ENCODE measurements at regions not wholly inside any gene's neighbourhood (a gene's known extent, or its start where the extent isn't known, plus 50 kb on each side); places are given as distances from the start of the nearest gene placed in this dataset.
"Not testable (repeated sequence)": the region's sequence is repeated elsewhere in the genome, so short reads cannot be mapped to it uniquely, and the experiment has no call there.

DNA sequence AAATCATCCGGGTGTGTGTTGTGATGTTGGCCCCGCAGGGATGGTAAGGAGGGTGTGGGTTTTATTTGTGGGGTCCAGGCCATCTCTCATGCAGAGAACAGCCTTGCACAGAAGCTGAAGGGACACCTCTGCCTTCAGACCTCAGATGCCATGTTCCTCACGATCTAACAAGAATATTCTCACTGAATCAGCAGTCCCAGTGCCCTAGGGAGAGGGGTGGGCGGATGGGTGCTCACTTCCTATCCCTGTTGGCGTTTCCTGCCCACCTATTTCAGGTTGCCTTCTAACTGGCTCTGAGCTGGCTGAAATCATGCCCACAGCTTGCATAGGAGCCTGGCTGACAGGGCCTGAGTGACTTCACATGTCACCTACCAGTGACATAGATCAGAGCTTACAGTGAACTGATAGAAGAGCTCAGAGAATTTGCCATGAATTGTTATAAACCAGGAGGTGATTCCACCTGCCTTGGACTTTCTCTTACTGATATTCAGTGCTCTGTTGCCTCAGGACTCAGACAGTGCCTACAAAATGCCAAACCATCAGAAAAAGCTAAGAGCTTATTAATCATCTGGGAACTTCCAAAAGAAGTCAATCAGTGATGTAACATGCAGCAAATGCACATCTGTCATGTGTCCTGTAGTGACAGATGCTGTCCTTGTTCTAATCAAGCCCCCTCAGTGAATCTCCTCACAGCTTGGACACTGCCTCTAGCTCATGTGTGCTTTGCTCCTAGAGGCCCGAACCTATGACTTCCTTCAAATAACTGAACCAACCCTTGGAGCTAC is 186.8 kb upstream of the ADRA1D start:
- no peak for DNase-seq (ENCODE audit: low read depth)

DNA sequence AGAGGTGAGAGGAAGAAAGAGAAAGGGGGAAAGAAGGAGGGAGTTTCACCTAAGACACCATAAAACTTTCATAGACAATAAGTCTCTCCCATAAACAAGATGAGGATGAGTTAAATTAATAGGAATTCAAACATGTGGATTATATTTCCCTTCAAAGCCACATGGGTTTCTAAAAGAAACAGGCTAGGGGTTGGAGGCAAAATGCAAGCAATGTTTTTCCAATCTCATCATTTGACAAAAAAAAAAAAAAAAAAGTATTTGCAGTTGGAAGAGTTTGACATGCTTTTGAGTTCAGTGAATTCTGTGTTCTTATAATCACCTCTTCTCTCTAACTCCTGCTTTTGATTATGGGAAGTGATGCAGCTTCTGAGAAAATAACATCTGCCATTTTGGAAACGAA is 186.1 kb upstream of the ADRA1D start:
- peak; percentile 52 for DNase-seq (ENCODE audit: low read depth)

DNA sequence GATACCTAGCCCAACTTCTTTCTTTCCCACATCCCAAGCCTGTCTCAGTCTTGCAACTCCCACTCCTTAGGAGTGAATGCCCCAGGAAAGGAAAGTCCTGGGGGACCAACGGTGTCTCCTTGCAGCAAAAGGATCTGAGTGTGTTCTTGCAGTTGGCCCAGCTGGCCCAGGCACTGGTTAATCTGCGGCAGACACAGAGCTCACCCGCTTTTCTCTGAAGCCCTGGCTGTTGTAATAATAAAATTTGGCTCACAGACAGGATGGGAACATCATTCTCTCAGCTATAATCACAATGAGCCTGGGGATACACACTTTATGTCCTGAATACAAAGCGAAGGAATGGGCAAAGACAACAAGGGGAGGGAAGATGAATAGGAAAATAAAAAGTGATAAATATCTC is 185.6 kb upstream of the ADRA1D start:
- no peak for DNase-seq (ENCODE audit: low read depth)

DNA sequence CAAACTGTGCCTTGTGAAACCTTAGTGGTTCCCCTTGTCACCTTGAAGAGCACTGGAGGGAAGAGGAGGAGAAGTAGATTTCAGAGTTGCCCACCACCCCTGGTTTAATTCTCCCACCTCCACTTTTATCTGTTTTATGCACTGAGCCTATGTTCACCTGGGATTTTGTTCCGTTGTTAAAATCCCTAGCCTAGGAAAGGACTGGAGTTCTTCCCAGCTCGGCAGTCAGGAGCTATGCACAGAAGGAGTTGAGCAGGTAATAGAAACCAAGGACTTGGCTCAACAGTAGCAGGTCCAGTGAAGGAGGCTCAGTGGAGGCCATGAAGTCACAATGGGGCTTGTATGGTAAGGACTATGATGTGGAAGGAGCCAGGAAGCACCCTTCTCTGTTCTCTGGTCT is 182.4 kb upstream of the ADRA1D start:
- DNase-seq (ENCODE audit: low read depth), result no peak

DNA sequence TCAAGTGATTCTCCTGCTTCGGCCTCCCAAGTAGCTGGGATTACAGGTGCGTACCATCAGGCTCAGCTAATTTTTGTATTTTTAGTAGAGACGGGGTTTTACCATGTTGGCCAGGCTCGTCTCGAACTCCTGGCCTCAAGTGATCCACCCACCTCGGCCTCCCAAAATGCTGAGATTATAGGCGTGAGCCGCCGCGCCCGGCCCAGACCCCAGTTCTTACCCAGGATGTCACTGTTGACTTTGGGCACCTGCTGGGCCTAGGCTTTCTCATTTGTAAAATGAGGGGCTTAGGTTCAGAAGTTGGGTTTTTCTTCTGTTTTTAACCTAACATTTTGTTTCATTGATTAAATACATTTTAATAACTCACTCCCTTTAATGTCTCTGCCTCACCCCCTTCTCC is 181.7 kb upstream of the ADRA1D start:
- DNase-seq (ENCODE audit: low read depth), result not testable (repeated sequence)

DNA sequence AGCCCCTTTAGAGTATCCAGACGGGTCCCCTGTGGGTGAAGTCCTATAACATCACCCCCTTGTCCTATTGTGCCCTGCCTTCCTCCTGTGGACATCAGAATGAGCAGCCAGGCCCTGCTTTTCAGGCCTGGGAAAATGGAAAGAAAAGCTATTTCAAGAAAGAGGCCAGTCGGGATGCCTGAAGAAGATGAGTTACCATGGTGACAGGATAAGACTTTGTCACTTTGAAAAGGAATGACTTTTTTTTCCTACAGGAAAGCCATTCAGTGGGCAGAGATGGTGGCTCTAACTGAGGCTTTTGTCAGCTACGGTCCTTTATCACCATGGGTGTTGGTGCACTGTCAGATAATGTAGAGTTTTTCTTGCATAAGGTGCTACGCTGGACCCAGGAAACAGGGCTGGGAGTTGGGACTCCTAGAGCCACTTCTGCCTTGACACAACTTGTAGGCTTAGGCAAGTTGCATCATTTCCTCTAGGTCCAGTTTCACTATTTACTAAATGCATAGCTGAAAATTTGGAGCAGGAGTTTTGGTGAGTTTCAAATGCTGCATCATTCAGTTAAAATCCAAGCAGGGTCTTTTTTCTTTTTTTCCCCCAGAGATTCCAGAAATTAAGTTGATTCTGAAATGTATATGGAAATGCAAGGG is 179.0 kb upstream of the ADRA1D start:
- no peak for DNase-seq (ENCODE audit: low read depth)

DNA sequence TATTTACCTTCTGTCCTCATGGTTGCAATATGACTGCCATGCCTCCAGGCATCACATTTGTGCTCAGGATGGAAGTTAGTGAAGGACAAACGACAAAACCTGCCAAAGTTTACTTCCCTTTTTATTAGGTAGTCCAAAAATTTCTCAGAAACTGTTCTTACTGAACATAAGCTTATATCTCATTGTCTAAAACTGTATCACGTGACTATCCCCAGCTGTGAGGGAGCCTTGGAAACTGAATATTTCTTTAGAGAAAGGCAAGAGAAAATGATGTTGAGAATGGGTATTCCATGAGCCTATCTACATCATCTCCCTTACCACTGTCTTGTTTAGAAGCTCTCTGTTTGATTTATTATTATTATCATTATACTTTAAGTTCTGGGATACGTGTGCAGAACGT is 169.1 kb upstream of the ADRA1D start:
- DNase-seq (ENCODE audit: low read depth), result no peak

DNA sequence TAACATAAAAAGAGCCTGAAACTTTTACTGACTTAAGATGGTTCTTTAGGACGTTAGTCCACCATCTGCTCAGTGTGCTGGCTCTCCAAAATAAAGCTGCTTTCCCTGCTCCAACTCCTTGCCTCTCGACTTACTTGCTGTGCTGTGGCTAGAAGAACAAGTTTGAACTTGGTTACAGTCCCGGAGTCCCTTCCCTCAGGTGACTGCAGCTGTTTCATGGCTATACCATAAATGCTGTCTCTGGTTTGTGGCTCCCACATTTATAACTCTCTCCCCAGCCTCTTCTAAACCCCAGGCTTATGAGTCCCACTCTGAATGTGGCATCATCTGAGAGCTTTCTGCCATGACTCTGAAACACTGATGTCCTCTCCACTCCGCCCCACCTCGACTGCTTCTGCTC is 166.2 kb upstream of the ADRA1D start:
- DNase-seq (ENCODE audit: low read depth), result no peak

DNA sequence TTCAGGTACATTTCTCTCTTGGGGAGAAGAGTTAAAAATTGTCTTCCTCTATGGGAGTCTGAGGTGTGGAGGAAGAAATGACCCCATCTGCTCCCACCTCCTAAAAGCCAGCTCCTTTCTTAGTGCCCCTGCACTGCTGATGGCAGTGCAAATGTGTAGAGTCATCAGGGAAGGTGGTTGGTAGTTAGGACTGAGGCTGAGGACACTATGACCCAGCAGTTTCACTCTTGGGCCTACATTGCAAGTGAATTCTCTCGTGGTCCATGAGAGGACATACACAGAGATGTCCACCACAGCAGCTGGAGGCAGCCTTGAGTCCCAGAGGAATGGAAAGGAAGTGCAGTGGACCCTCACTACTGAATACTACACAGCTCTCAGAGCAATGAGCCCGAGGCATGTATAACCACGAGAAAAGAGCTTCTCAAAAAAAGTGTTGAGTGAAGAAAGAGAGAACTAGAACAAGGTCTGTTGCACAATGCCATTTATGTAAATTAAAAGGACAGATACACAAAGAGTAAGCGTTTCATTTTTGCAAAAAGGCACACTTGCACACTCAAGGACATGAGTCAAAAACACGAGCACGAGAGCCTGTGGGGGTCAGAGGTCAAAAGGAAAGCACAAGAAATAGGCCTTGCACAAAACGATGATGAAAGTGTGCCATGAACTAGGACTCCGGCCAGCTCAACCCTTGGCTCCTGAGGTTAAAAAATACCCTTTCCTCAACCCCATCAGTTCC is 164.4 kb upstream of the ADRA1D start:
- no peak for DNase-seq (ENCODE audit: low read depth)

DNA sequence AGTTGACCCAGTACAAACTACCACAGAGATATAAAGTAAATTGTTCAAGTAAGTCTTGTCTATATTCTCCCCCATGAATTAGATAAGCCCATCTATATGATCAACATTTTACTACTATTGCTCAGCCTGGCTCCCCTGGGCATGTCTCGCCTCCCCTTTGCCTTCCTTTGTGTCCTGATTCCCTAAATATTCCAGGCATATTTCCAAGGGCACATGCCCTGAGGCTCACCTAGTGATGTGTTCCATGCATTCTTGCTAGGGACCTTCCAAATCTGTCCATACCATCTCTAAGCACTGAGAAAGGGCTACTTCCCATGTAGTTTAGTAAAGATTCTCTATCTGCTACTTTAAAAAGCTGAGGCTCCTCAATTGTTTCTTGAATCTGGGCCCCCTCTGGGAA is 163.1 kb upstream of the ADRA1D start:
- peak; percentile 69 for DNase-seq (ENCODE audit: low read depth)

DNA sequence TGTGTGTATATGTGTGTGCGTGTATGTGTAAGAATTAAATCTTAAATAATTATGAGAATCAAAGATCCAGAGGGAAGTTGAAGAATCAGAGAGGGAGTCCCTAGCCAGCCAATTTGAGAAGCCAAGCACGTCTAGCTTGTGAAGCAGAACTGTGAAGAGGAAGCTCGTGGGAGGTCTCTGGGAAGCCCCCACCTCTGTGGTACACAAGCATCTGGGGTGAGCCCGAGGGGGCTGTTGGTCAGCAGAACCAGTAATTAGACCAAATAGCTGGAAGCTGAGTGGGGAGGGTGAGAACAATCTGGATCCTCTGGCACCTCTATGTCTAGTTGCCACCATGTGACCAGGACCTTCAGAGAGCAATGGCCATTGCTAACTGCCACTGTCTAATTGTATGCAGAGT is 162.7 kb upstream of the ADRA1D start:
- DNase-seq (ENCODE audit: low read depth), result no peak

DNA sequence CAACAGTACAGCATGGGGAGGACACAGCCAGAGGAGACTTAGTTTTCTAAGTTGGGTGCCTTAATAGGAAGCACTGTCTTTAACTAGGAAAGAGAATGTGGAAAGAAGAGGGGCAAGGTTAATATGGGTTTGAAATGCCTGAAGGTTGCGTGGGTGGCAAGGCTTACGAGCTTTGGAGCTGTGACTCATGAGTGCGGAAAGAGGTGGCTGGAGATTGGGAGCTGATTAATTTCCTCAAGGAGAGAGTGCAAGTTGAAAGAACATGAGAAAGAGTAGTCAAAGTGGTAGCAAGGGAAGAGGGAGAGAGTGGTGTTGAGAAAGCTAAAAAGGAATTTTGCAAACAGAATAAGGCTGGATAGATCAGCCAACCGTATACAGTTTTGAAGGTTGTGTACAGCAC is 157.5 kb upstream of the ADRA1D start:
- peak; percentile 95 for DNase-seq (ENCODE audit: low read depth)

DNA sequence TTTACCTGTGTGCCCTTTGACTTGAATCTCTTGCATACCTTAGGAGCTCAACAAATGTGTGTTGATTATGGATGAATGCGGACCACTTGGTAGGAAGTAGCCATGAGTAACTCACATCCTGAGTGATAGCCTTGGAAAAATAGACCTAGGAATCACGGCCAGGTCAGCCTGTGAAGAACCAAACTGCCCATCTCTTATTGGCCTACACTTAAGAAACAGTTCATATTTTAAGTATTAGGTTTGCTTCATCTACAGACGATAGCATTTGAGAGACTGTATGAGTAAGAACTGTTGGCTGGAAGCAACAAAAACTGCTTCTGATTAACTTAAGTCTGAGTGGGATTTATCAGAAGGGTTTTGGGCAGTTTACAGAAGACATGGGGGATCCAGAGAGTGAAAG is 152.5 kb upstream of the ADRA1D start:
- DNase-seq (ENCODE audit: low read depth), result no peak

DNA sequence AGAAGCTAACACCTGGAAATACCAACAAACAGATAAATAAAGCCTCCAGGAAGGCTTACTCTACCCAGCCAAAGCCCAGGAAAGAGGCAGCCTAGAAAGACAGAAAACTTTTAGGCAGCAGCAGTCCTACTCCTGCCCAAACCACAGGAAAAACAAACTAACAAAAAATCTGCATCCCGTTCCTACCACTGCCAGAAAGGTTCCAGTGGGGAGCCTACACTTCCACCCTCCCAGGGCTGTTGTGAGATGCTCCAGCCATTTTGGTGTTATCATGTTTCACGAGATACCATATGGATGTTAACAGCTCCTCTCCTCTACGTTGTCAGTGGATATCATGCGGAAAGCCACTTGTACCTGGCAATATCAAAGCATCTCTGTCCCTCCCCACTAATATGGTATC is 135.9 kb upstream of the ADRA1D start:
- peak; percentile 32 for DNase-seq (ENCODE audit: low read depth)

DNA sequence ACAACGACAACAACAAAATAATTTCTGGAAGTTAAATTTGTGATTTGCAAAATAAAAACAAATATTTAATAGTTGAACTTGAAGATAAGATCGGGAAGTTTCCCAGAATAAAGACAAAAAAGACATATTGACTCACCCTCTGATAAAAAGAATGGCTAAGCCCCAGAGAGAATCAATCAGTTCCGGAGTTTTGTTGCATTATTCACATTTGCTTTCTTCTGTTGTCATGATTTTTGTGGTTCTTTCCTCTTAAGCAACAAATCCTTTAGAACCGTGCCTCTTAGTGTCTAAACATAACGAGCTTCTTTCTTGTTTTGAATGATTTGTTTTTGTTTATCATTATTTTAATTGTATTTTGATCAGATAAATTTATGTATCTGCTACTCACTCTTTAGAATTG is 134.9 kb upstream of the ADRA1D start:
- peak; percentile 93 for DNase-seq (ENCODE audit: low read depth)

DNA sequence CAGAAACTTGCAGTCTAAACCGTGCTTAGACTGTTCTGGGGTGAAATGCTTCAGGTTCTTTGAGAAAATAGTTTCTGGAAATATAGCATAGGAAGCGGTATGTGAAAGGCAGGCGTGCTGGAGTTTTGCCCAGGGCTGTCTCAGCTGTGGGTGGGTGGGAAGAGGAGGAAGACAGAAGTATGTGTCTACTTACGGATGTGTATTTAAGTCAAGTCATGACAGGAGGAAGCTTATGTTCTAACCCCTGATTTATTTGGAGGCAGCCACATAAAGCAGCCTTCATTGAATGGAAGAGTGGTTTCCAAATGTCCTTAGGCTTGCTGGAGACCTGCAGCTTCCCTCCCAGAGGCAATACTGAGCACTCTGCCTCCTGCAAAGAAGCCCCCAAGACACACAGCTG is 126.8 kb upstream of the ADRA1D start:
- DNase-seq (ENCODE audit: low read depth), result no peak

DNA sequence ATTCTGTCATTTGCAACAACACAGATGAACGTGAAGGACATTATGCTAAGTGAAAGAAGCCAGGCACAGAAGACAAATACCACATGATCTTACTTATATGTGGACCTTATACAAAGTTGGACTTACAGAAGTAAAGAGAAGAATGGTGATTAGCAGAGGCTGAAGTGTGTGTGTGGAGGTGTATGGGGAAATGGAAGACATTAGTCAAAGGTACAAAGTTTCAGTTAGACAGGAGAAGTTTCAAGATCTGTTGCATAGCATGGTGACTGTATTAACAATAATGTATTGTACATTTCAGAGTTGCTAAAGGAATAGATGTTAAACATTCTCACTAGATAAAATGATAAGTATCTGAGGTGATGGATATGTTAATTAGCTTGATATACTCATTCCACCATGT is 124.4 kb upstream of the ADRA1D start:
- no peak for DNase-seq (ENCODE audit: low read depth)

DNA sequence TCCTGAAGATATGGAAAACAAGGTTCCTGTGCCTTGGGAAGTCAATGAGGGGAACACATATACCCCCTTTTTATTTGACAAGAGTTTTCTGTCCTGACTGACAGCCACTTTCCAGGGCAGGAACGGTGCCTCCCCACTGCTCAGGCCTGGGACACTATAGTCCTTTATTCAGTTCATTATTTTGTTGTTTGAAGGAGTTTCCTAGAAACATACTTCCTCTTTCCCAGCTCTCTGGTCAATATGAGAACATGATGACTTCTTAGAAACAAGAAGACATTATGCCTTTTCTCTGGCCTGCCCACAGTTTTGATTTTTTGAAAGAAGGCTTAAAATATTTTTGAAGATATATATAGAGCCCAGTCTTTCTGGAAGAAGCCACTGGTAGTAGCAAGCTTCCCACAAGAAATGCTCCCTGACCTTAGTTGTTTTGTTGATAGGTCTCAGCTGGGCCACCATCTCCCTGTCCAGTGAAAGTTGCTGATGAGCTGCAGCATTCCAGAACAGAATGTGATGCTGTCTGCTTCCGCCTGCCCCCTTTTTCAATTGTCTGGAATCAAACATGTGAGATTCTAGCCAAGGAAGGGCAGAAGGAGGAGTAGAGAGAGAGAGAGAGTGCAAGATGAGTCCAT is 122.7 kb upstream of the ADRA1D start:
- no peak for DNase-seq (ENCODE audit: low read depth)

DNA sequence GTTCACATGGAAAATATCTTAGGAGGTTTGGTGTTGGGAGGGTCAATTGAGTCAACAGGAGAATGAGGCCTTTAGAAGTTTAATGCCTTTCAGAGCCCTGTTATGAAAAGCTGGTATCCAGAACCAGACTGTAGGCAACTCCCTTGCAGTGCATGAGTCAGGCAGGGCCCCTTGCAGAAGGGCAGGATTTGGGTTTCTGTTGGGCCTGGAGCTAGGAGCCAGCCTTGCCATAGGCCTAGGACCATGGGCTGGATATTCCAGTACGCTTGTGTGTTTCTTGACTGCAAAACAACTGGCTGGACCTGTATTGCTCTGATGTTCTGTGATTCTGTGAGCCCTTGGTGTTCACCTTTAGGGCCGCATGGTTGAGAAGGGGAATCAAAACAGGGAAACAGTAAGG is 121.8 kb upstream of the ADRA1D start:
- DNase-seq (ENCODE audit: low read depth), result no peak

DNA sequence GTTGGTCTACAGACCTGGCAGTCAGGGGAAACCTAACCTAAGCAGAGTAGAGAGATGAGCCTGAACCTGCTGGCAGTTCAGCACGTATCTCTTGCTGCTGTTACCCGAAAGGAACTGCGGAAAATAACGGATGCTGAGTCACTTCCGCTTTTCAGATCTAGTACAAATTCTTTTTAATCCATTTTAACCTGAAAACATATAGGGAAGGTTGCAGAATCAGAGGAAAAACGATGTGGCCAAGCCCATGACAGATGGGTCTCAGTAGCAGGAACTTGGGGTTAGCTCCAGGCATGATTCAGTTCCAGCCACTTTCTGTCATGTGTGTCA is 120.7 kb upstream of the ADRA1D start:
- DNase-seq (ENCODE audit: low read depth), result no peak

DNA sequence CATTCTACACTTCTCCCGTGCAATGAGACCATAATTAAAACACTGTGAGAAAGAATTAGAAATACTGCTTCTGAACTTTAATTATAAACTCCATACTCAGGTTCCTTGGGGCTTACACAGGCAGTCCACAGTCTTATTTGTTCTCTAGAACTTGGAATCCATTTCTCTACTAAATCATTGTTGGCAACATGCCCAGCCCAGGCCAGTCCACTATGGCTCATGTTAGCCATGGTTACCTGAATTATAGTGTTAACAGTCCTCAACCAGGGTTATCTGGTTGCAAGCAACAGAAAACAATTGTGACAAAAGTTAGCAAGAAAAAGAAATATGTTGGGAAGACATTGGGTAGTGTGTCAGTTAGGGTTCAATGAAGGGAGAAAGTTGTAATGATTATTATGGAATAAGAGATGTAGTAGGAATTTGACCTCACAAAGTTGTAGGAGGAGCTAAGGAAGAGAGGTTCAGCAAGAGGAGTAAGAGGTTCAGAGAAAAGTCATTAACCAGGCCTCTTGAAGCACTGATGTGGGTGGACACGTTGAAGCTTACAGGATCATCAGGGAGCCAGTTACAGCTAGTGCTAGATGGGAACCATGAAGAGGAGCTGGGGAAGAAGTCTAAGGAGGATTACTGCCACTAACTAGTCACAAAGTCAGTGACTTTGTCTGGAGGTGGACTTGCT is 120.2 kb upstream of the ADRA1D start:
- DNase-seq (ENCODE audit: low read depth), result peak; percentile 45

DNA sequence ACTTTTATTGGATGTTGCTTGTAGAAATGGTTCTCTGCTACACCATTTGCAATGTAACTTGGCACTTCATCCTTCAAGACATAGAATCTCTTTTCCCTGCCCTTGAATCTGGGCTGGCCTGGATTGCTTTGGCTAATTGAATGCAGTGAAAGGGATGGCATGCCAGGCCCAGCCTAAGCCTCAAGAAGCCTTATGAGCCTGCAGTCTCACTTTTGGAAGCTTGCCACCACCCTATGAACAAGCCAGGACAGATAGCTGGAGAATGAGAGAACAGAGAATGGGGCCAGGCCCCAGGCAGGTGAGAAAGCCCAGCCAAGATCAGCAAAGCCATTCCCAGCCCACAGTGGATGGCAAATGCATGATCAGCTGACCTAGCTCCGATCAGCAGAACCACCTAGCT is 117.0 kb upstream of the ADRA1D start:
- DNase-seq (ENCODE audit: low read depth), result peak; percentile 53
